T-helper 1 cell treated with Interleukin-12 subunit alpha and Interleukin-12 subunit beta and Interleukin-4 antibody, amounts not matched to agents 30 μg/mL and 1 μg/mL, for 36 hours (primary cell): ENCODE measurements at regions not wholly inside any gene's neighbourhood (a gene's known extent, or its start where the extent isn't known, plus 50 kb on each side); places are given as distances from the start of the nearest gene placed in this dataset.

Source experiments
- H3K27ac Mint-ChIP-seq: one replicate; pipeline ENCODE4 v1.8.0; 2021; ENCODE audit warnings: mild to moderate bottlenecking, mixed read lengths
- H3K27me3 Mint-ChIP-seq: one replicate; pipeline ENCODE4 v1.8.0; 2021; ENCODE audit warnings: low read depth, mixed read lengths
- H3K36me3 Mint-ChIP-seq: one replicate; pipeline ENCODE4 v1.8.0; 2021; ENCODE audit warnings: low read depth, mixed read lengths
- H3K4me1 Mint-ChIP-seq: one replicate; pipeline ENCODE4 v1.8.0; 2021; ENCODE audit warnings: low read depth, mixed read lengths
- H3K4me3 Mint-ChIP-seq: one replicate; pipeline ENCODE4 v1.8.0; 2021; ENCODE audit warnings: mild to moderate bottlenecking, moderate library complexity, mixed read lengths
- H3K9me3 Mint-ChIP-seq: one replicate; pipeline ENCODE4 v1.8.0; 2021; ENCODE audit warnings: mixed read lengths

DNA sequence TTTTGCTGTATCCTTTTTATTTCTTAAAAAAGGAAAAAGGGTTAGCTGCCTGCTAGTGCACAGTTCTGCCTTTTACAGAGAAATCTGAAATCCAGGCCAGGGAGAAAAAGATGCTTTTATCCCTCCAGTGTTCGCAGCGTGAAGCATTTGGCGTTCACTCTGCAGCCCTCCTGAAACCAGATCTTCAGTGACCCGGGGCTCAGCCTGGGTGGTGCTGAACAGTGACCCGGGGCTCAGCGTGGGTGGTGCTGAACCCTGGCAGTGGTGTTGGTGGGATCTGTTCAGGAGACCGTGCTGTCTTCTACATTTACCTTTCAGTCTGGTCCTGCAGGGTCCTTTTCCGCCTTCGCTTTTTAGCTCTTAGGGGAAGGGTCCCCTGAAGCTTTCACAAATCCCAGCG is 164.7 kb upstream of the KLF6 start:
- Mint-ChIP-seq H3K27ac (no peak overlapping the region), H3K4me1 (peaks cover 37% of the 10 kb centered on the region)

DNA sequence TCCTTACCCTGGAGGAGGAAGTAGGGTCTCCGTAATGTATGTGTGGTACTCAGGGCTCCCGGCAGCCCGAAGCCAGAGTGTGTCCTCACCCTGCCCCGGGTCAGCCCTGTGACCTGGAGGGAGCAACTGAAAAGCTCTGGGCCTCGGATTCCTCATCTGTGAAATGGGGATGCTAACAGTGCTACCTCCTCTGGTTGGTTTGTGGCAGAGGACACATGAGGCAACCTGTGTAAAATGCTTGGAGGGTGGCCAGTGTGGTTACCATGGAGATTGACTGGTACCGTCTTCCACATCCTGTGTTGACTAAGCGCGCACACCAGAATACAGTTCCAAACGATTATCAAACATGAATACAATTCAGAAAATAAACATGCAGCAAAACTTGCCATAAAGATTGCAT is 163.8 kb upstream of the KLF6 start:
- Mint-ChIP-seq H3K27ac (peak overlapping the region; percentile 65), H3K4me3 (peak overlapping the region; percentile 4), H3K36me3 (peaks cover 10% of the 10 kb centered on the region), H3K27me3 (no peaks in the 10 kb centered on the region), H3K4me1 (peaks cover 40% of the 10 kb centered on the region), H3K9me3 (no peaks in the 10 kb centered on the region)

More for the DNA sequence above, 164.7 kb upstream of the KLF6 start:
- no peak overlapping the region for H3K4me3 Mint-ChIP-seq
- peaks cover 9% of the 10 kb centered on the region for H3K36me3 Mint-ChIP-seq
- no peaks in the 10 kb centered on the region for H3K9me3 Mint-ChIP-seq
- H3K27me3 Mint-ChIP-seq, result no peaks in the 10 kb centered on the region

DNA sequence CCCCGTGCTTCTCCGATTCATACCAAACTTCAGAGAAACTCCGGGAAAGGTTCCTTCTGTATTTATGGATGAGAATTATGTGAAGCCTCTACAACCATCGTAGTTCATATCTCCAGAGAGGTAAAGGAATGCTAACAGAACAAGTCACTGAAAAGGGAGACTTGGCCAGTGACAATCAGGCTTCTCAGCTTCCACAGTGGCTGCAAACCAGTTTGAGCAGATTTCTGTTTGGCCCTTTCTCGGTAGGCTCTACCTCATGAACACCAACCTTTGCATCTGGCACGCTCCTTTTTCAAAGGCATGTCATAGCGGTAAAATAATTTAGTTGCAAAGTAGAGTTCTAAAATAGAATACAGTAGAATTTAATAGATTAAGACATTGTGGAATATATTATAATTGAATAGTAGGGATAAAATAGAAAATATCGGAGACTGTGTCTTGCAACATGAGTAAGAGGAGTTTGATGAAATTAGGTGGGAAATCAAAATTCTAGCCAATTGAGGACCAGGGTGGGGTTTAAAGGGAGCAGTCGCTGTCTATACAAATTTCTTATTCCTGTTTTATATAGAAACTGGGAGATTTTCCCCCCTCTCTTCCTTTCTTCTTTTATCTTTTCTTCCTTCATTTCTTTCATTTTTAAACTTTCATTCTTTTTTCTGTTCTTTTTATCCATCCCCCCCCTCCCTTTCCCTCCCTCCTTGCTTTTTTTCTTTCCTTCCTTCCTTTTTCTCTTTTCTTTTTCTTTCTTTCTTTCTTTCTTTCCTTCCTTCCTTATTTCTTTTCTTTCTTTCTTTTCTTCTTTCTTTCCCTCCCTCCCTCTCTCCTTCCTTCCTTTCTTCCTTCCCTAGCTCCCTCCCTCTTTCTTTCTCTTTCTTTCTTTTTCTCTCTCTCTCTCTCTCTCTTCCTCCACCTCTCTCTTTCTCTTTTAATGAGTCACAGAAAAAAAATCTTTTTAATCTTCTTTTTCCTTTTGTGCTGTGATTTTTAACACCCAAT is 161.5 kb upstream of the KLF6 start:
- Mint-ChIP-seq H3K9me3 (no peaks in the 10 kb centered on the region), H3K4me1 (peaks cover 57% of the 10 kb centered on the region), H3K4me3 (peak overlapping the region; percentile 16), H3K27ac (peak overlapping the region; percentile 85), H3K36me3 (peaks cover 12% of the 10 kb centered on the region), H3K27me3 (no peaks in the 10 kb centered on the region)

GRCh38 chr10:3945026-3945425 is 160.0 kb upstream of the KLF6 start:
- Mint-ChIP-seq H3K4me3 (no peak overlapping the region), H3K27me3 (no peaks in the 10 kb centered on the region), H3K36me3 (peaks cover 16% of the 10 kb centered on the region), H3K27ac (peak overlapping the region; percentile 8), H3K4me1 (peaks cover 52% of the 10 kb centered on the region), H3K9me3 (no peaks in the 10 kb centered on the region)

DNA sequence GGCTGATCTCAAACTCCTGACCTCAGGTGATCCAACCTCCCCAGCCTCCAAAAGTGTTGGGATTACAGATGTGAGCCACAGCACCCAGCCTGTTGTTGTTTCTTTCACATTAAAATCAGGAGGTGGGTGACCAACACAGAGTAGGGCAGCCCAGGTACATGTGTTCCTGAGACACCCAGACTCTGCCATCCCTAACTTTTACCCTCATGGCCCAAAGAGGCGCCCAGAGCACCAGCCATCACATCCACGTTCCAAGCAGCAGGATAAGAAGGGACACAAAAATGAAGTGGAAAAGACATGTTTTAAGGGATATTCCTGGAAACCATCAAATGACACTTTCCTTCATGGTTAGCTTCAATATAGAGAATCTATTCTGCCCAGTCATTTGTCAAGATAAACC is 159.6 kb upstream of the KLF6 start:
- Mint-ChIP-seq H3K4me3 (no peak overlapping the region), H3K4me1 (peaks cover 50% of the 10 kb centered on the region), H3K36me3 (peaks cover 16% of the 10 kb centered on the region), H3K27ac (peak overlapping the region; percentile 8), H3K27me3 (no peaks in the 10 kb centered on the region), H3K9me3 (no peaks in the 10 kb centered on the region)

GRCh38 chr10:3943695-3944257 is 158.8 kb upstream of the KLF6 start:
- peaks cover 46% of the 10 kb centered on the region for H3K4me1 Mint-ChIP-seq
- H3K36me3 Mint-ChIP-seq, result peaks cover 16% of the 10 kb centered on the region
- H3K27me3 Mint-ChIP-seq, result no peaks in the 10 kb centered on the region
- H3K9me3 Mint-ChIP-seq, result no peaks in the 10 kb centered on the region
- H3K27ac Mint-ChIP-seq, result peak overlapping the region; percentile 67
- H3K4me3 Mint-ChIP-seq, result no peak overlapping the region

- H3K27ac Mint-ChIP-seq, result peak overlapping the region; percentile 67
- H3K27me3 Mint-ChIP-seq, result no peaks in the 10 kb centered on the region
- peaks cover 12% of the 10 kb centered on the region for H3K36me3 Mint-ChIP-seq
- no peaks in the 10 kb centered on the region for H3K9me3 Mint-ChIP-seq
- no peak overlapping the region for H3K4me3 Mint-ChIP-seq
- peaks cover 38% of the 10 kb centered on the region for H3K4me1 Mint-ChIP-seq
Observed at GRCh38 chr10:3942937-3943489, 158.0 kb upstream of the KLF6 start.

- H3K36me3 Mint-ChIP-seq, result peaks cover 19% of the 10 kb centered on the region
- no peak overlapping the region for H3K4me3 Mint-ChIP-seq
- no peak overlapping the region for H3K27ac Mint-ChIP-seq
- no peaks in the 10 kb centered on the region for H3K9me3 Mint-ChIP-seq
- H3K27me3 Mint-ChIP-seq, result no peaks in the 10 kb centered on the region
- H3K4me1 Mint-ChIP-seq, result peaks cover 40% of the 10 kb centered on the region
Observed at GRCh38 chr10:3941676-3942075, 156.7 kb upstream of the KLF6 start.

DNA sequence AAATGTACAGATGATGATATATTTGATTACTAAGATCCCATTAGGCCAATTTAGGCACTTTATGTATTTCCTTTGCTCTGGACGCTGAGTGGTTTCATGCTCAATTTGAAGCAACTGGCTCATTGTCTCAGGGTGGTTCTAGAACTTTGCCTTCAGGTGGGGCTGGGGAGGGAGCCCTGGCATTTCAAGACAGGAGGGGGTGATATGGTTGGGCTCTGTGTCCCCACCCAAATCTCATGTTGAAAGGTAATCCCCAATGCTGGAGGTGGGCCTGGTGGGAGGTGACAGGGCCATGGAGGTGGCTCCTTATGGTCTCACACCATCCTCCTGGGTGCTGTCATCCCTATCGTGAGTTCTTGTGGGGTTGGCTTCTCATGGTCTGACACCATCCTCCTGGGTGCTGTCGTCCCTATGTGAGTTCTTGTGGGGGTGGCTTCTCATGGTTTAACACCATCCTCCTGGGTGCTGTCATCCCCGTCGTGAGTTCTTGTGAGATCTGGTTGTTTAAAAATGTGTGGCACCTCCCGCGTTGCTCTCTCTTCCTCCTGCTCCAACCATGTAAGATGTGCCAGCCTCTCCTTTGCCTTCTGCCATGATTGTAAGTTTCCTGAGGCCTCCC is 151.5 kb upstream of the KLF6 start:
- peaks cover 21% of the 10 kb centered on the region for H3K36me3 Mint-ChIP-seq
- H3K27me3 Mint-ChIP-seq, result no peaks in the 10 kb centered on the region
- no peak overlapping the region for H3K27ac Mint-ChIP-seq
- no peak overlapping the region for H3K4me3 Mint-ChIP-seq
- peaks cover 4% of the 10 kb centered on the region for H3K9me3 Mint-ChIP-seq
- H3K4me1 Mint-ChIP-seq, result peaks cover 50% of the 10 kb centered on the region

DNA sequence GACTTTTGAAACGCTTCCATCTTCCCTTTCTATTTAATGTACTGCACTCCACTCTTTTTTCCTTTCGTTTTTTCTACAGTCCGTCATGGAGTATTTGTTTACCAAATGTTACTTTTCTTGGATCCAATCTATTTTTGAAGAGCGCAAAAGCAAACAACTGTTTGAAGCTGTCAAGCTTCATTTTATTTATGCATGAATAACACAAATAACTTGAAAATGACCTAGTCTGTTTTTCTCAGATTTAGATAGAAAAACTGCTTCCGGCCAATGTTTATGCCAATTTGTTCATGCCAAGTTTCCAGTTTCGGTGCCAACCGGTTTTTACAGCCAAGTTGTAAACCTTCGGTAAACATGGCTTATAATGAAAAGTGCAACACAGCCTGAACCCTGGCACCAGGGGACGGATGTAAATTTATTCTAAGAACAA is 150.9 kb upstream of the KLF6 start:
- Mint-ChIP-seq H3K9me3 (peaks cover 4% of the 10 kb centered on the region), H3K27ac (peak overlapping the region; percentile 82), H3K27me3 (no peaks in the 10 kb centered on the region), H3K4me1 (peaks cover 54% of the 10 kb centered on the region), H3K36me3 (peaks cover 21% of the 10 kb centered on the region), H3K4me3 (peak overlapping the region; percentile 39)

GRCh38 chr10:3935141-3935540 is 150.1 kb upstream of the KLF6 start:
- H3K27ac Mint-ChIP-seq, result peak overlapping the region; percentile 82
- H3K4me3 Mint-ChIP-seq, result peak overlapping the region; percentile 68
- no peaks in the 10 kb centered on the region for H3K27me3 Mint-ChIP-seq
- peaks cover 4% of the 10 kb centered on the region for H3K9me3 Mint-ChIP-seq
- peaks cover 54% of the 10 kb centered on the region for H3K4me1 Mint-ChIP-seq
- peaks cover 17% of the 10 kb centered on the region for H3K36me3 Mint-ChIP-seq

DNA sequence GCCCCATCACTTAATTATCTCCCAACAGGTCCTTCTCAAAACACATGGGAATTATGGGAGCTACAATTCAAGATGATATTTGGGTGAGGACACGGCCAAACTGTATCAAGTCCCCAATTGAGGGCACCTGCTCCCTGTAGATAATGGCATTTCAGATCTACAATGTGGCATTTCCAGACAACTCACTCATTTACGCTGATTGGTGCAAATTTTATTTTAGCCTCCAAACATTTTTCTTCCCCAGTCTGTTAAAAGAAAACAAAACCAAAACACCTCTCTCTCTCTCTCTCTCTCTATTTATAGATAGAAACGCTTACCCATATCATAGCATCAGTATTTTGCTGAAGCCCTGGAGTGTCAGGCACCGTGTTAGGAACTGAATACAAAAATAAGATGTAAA is 148.7 kb upstream of the KLF6 start:
- Mint-ChIP-seq H3K27me3 (no peaks in the 10 kb centered on the region), H3K4me3 (peak overlapping the region; percentile 11), H3K4me1 (peaks cover 54% of the 10 kb centered on the region), H3K9me3 (peaks cover 4% of the 10 kb centered on the region), H3K27ac (peak overlapping the region; percentile 82), H3K36me3 (peaks cover 17% of the 10 kb centered on the region)

- Mint-ChIP-seq H3K27ac (peak overlapping the region; percentile 88), H3K4me1 (peaks cover 58% of the 10 kb centered on the region), H3K36me3 (peaks cover 18% of the 10 kb centered on the region), H3K9me3 (peaks cover 4% of the 10 kb centered on the region), H3K4me3 (peak overlapping the region; percentile 44), H3K27me3 (no peaks in the 10 kb centered on the region)
Observed at GRCh38 chr10:3932597-3933375, 147.8 kb upstream of the KLF6 start.

DNA sequence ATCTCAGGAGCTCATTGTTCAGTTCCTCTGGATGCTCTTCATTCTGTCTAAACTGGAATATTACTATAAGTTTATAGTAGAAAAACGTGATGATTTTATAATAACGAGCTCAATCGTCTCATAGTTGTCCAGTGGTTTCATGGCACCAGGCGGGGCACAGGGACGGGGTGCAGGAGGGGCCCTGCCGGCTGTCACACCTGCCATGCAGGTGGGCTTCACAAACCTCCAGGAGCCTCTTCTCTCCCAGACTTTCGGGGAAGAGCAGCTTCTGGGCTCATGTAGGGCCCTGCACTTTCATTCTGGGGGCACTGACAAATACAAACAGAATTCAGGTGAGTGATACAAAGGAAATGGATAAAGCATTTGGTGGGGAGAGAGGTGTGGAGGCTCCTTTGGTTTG is 146.9 kb upstream of the KLF6 start:
- H3K27me3 Mint-ChIP-seq, result no peaks in the 10 kb centered on the region
- H3K27ac Mint-ChIP-seq, result peak overlapping the region; percentile 50
- H3K4me1 Mint-ChIP-seq, result peaks cover 58% of the 10 kb centered on the region
- H3K9me3 Mint-ChIP-seq, result peaks cover 4% of the 10 kb centered on the region
- H3K4me3 Mint-ChIP-seq, result no peak overlapping the region
- peaks cover 12% of the 10 kb centered on the region for H3K36me3 Mint-ChIP-seq
